ENCODE measurements at regions not wholly inside any gene's neighbourhood (a gene's known extent, or its start where the extent isn't known, plus 50 kb on each side); places are given as distances from the start of the nearest gene placed in this dataset.

- DNase-seq (ENCODE audit: low spot score) (no peak), ATAC-seq (ENCODE audit: low FRiP score) (no peak)
Measured at GRCh38 chr3:86634361-86634760, 356.6 kb downstream of the VGLL3 start.

DNA sequence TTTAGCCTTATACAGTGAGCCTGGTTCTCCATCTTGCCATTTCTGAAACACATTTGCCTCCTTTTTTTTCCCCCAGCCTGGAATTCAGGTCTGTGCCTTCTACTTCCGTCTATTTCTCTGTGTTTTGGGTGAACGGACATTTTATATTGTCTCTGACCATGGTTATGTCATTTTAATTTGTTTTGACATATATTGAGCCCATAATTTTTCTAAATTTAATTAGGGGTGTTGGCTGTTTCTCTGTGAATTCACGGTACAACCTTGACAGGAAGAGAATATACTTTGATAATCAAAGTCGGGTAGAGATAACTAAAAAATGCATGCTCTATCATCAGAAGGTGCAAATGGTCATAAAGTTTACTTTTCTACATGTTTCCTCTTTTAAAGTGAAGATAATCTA is 361.4 kb downstream of the VGLL3 start:
- TF ChIP-seq, protein P1, sequence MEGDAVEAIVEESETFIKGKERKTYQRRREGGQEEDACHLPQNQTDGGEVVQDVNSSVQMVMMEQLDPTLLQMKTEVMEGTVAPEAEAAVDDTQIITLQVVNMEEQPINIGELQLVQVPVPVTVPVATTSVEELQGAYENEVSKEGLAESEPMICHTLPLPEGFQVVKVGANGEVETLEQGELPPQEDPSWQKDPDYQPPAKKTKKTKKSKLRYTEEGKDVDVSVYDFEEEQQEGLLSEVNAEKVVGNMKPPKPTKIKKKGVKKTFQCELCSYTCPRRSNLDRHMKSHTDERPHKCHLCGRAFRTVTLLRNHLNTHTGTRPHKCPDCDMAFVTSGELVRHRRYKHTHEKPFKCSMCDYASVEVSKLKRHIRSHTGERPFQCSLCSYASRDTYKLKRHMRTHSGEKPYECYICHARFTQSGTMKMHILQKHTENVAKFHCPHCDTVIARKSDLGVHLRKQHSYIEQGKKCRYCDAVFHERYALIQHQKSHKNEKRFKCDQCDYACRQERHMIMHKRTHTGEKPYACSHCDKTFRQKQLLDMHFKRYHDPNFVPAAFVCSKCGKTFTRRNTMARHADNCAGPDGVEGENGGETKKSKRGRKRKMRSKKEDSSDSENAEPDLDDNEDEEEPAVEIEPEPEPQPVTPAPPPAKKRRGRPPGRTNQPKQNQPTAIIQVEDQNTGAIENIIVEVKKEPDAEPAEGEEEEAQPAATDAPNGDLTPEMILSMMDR (IDR thresholded peaks at IDR 0.05) = no peak
- no peak for ATAC-seq (ENCODE audit: low FRiP score)
- DNase-seq (ENCODE audit: low spot score) = no peak

More at GRCh38 chr3:86634361-86634760, 356.6 kb downstream of the VGLL3 start:
- TF ChIP-seq, protein P1 (IDR thresholded peaks at IDR 0.05) = no peak

GRCh38 chr3:86624192-86624591 is 366.8 kb downstream of the VGLL3 start:
- TF ChIP-seq, protein P1 (IDR thresholded peaks at IDR 0.05) = no peak
- DNase-seq (ENCODE audit: low spot score) = no peak
- no peak for ATAC-seq (ENCODE audit: low FRiP score)

GRCh38 chr3:86618706-86619105 is 372.2 kb downstream of the VGLL3 start:
- TF ChIP-seq, protein P1 (IDR thresholded peaks at IDR 0.05) = no peak
- ATAC-seq (ENCODE audit: low FRiP score) (no peak), DNase-seq (ENCODE audit: low spot score) (no peak)

DNA sequence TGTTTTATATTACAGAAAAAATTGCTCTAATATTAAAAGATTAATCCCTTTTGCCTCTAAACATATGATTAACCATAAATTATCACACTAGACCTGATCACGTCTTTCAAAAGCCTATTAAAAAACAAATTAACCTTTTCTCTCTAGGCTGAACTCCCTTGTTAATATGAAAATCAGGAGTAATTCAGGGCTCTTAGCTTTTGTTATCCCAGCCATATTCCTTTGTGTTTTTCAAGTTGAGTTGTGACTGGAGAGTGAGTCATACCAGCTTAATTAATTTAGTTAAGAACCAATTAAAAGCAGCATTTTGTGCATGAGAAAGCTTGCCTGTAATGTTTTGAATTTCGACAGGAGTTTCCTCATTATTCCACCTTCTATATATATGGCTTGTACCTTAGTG is 385.8 kb downstream of the VGLL3 start:
- ATAC-seq (ENCODE audit: low FRiP score) (no peak), DNase-seq (ENCODE audit: low spot score) (no peak)
- TF ChIP-seq, protein P1 (IDR thresholded peaks at IDR 0.05) = no peak

DNA sequence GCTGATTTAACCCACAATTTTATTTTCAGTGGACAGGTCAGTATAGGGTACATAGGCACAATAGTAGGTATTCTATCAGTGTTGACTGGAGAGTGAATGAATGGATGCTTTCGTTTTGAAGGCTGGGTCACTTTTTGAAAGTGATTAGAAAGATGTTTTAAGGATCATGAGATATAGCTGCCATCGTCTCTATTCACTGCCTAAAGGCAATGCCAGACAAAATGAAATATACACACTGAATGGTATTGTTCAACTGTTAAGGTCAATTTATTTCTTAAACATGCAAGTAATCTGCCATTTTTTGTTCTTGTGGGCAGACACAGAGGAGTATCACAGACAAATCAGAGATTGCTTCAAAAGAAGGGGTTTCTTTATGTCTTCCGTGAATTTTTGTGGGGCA is 395.3 kb downstream of the VGLL3 start:
- no peak for ATAC-seq (ENCODE audit: low FRiP score)
- TF ChIP-seq, protein P1 (IDR thresholded peaks at IDR 0.05) = no peak
- DNase-seq (ENCODE audit: low spot score) = no peak

DNA sequence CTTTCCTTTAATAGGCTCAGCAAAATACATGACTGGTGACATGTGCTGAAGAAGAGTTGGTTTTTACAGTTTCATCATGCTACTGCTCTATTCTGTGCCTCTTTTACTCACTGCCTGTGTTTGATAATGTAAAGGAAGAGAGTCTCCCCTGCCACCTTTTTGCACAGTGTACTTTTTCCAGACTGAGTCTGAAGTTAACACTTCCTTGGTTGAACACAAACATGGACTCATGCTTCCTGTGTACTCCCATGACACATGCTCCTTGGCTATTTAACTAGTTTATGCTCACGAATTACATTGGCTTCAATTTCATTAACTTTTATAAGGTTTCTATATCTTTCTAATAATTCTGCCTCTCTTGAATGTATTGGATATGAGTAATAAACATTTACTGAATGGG is 396.1 kb downstream of the VGLL3 start:
- no peak for ATAC-seq (ENCODE audit: low FRiP score)
- TF ChIP-seq, protein P1 (IDR thresholded peaks at IDR 0.05) = no peak
- no peak for DNase-seq (ENCODE audit: low spot score)

Measured in omental fat pad (tissue), 3 donors.